ENCODE measurements at regions not wholly inside any gene's neighbourhood (a gene's known extent, or its start where the extent isn't known, plus 50 kb on each side); places are given as distances from the start of the nearest gene placed in this dataset.
"Not testable (repeated sequence)": the region's sequence is repeated elsewhere in the genome, so short reads cannot be mapped to it uniquely, and the experiment has no call there.

- DNase-seq: no peak
Observed at GRCh38 chr13:50236898-50237318, 221.7 kb downstream of the KCNRG start.

GRCh38 chr13:50238922-50239321 is 223.7 kb downstream of the KCNRG start:
- no peak for DNase-seq

DNA sequence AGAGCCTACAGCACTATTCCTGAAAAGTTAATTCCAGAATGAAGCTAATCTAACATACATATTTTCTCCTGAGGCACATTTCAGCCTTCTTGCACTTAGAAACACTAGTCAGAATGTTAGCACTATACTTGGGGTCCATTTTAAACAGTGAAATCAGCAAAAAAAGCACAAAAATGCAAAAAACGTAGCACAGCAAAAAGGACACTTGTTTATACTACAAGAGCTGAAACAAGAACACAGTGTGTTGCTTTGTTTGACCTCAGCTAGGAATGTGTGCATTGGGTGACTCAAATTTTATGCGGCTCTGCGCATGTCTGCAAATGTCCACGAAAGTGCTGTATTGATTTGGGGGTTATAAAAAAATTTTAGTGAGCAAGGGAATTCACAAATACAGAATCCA is 226.2 kb downstream of the KCNRG start:
- no peak for DNase-seq

DNA sequence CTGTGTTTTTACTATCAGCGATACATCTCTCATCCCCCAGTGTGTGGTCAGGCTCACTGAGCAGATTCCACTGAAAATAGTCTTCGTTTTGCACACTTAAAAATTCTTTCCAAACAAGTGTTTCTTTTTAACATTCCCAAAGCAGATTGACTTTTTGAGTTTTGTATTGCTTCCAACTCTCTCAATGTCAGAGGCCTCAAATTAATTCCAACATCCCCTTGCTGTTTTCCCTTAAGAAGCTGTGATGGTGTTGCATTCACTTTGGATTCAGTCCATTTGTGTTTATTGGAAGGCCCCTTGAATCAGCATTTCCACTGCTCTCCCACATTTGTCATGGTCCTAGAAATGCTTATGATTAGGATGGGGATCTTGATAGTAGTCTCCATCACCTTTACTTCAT is 228.7 kb downstream of the KCNRG start:
- no peak for DNase-seq

DNA sequence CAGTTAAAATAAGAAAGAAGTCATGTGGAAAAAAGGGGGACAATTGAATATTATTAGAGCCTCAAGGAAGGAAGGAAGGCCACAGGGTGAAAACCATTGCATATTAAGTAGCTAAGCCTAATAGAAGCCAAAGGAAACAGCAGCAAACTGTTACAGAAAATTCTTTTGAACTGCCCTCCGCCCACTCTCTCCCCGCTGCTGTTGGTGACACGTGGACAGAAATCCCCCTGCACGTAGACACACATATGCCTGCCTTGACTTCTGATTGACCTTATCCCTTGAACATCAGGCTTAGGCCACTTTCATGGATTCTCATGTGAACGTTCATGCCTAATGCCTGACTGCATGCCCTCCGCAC is 229.1 kb downstream of the KCNRG start:
- no peak for DNase-seq

DNA sequence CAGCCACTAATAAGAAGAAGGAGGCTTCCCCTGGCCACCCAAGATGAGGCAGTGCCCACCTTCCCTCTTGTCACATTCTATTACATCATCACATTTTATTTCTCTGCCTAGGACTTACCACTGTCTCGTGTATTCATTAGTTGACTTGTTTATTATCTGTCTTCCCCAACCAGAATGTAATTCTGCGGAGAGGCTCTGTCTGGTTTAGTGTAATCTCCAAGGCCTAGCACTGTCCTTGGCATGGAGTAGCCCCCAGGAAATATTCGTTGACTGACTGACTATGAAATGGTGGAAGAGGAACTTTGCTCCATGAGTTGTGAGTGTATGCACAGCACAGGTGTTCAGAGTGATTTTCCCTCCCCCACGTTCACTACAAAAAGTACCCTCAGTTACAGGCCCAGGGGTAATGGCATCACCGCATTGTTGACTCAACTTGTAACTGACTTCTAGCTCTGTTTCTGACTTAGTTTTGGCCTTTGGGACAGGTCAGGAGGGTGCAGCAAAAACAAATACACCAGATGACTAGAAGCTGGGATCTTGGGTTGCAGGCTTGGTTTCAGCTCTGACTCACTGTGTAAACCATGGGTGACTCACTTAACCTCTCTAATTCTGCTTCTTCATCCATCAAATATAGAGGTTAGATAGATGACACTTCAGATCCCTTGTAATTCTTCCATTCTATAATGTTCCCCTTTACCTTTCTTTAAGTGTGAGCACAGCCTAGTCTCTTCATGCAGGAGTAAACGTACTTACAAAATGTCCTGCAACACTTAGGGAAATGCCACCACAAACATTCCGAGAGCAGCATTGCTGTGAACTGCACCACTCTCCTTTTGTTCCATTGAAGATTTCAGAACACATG is 229.7 kb downstream of the KCNRG start:
- DNase-seq: no peak

GRCh38 chr13:50247223-50247622 is 232.0 kb downstream of the KCNRG start:
- no peak for DNase-seq

GRCh38 chr13:50248516-50249143 is 233.4 kb downstream of the KCNRG start:
- DNase-seq: no peak

DNA sequence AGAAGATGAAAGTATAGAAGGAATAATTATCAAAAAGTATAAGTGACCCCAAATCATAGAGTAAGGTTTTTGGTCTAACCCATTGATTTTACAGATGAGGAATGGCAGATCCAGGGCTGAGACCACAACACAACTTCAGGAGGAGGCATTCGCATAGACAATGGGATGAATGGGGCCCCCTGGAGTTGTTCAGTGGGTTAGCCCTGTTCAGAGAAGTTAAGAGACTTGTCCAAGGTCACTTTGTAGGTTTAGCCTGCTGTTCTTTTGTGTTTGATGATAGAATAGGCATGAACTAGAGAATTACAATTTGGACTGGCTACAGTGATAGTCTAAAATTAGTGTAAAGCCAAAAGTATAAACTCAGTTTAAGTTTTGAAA is 233.9 kb downstream of the KCNRG start:
- no peak for DNase-seq

DNA sequence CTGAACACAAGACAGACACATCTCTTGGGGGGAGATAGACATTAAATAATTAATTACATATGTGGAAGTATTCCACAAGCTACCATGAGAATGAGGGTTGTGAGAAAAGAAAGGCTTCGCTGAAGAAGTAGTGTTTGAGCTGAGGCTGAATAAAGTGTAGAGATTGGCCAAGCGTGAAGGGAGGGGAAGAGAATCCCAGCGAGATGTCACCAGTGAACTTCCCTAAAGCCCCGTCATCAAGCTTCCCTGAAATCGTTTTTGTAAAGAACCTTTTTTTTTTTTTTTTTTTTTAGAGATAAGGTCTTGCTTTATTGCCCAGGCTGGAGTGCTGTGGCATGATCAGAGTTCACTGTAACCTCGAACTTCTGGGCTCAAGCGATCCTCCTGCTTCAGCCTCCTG is 235.2 kb downstream of the KCNRG start:
- DNase-seq: no peak

- DNase-seq: no peak
Observed at GRCh38 chr13:50255639-50256038, 240.4 kb downstream of the KCNRG start.

- DNase-seq: not testable (repeated sequence)
Observed at GRCh38 chr13:50256536-50257321, 241.5 kb downstream of the KCNRG start.

GRCh38 chr13:50257646-50258045 is 242.4 kb downstream of the KCNRG start:
- no peak for DNase-seq

GRCh38 chr13:50261130-50261901 is 246.1 kb downstream of the KCNRG start:
- no peak for DNase-seq

DNA sequence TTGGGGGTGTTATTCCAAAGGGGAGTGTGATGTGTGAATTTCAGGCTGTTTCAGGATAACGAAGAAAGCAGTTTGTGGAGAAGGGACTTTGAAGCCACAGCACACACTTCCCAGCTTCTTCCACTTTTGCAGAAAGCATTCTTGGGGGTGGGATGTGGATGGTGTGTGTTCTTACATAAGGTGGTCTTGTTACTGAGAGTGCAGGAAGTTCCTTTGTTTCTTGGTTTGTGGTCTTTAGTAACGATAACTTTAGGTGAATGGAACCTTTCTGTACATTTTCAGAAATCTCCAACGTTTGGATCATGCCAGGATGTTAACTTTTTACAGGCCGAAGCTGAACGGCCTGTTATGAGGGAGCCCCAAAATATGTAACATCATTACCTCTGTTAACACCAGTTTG is 251.8 kb downstream of the KCNRG start:
- no peak for DNase-seq

- DNase-seq: no peak
Observed at GRCh38 chr13:50267917-50268316, 252.7 kb downstream of the KCNRG start.

- DNase-seq: no peak
Observed at GRCh38 chr13:50268500-50268899, 253.3 kb downstream of the KCNRG start.

DNA sequence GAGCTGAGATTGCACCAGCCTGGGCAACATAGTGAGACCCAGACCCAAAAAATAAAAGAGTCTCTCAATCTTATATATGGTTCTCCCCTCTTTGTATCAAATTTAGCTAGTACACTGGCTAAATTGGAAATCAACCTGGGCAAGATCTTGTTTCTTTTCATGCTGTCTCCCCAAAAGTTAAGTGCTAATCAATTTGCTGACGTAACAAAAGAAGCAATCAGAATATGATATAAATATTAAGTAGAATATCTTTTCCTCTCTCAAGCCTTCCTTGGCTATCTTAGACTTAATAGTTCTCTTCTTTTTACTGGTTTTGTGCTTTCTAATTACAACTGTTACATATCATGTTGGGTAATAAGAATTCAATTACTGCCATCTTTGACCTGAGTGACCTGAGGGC is 258.9 kb downstream of the KCNRG start:
- no peak for DNase-seq

DNA sequence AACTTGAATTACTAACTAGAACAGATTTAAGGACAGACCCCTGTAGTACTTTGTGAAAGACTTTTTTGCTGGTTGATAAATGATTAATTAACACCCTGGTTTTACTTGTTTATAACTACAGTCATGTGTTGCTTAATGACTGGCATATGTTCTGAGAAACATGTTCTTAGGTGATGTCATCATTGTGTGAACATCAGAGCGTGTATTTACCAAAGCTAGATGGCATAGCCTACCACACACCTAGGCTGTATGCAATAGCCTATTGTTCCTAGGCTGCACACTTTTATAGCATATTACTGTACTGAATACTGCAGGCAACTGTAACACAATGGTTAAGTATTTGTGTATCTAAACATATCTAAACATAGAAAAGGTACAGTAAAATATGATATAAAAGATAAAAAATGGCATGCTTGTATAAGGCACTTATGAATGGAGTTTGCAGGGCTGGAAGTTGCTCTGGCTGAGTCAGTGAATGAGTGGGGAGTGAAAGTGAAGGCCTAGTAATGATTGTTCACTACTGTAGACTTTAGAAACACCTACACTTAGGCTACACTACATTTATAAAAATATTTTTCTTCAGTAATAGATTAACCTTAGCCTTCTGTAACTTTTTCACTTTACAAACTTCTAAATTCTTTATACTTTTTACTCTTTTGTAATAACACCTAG is 260.3 kb downstream of the KCNRG start:
- no peak for DNase-seq

GRCh38 chr13:50276550-50276949 is 261.3 kb downstream of the KCNRG start:
- DNase-seq: no peak

- DNase-seq: no peak
Observed at GRCh38 chr13:50277127-50277526, 261.9 kb downstream of the KCNRG start.

DNA sequence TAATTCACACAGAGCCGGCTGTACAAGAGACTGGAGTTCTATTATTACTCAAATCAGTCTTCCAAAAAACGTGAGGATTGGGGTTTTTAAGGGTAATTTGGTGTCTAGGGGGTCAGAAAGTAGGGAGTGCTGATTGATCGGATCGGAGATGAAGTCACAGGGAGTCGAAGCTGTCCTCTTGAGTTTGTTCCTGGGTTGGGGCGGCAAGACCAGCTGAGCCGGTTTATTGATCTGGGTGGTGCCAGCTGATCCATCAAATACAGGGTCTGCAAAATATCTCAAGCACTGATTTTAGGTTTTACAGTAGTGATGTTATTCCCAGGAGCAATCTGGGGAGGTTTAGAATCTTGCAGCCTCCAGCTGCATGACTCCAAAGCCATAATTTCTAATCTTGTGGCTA is 262.7 kb downstream of the KCNRG start:
- DNase-seq: no peak

All from cortex of kidney (tissue), 1 donor.